Osteoblast (primary cell): ENCODE measurements at regions not wholly inside any gene's neighbourhood (a gene's known extent, or its start where the extent isn't known, plus 50 kb on each side); places are given as distances from the start of the nearest gene placed in this dataset.

Source experiments
- DNase-seq: peaks from one replicate; pipeline ENCODE4 v3.0.0; 2011; ENCODE audit warnings: low spot score, mixed read lengths; ENCODE audit not compliant: insufficient read length; ENCODE audit errors: missing footprints
- H2AFZ ChIP-seq: 2 replicates; pipeline ENCODE4 v1.6.0; 2011; ENCODE audit warnings: mild to moderate bottlenecking, low read length
- H3K27ac ChIP-seq: 2 replicates; pipeline ENCODE4 v1.5.1; 2011; ENCODE audit warnings: mild to moderate bottlenecking, low read depth, low read length, moderate library complexity
- H3K27me3 ChIP-seq: 2 replicates; pipeline ENCODE4 v1.6.0; 2012; ENCODE audit warnings: mild to moderate bottlenecking, control low read depth, inconsistent platforms, low read length, moderate library complexity; ENCODE audit not compliant: insufficient read depth
- H3K36me3 ChIP-seq: 2 replicates; pipeline ENCODE4 v1.5.1; 2011; ENCODE audit warnings: mild to moderate bottlenecking, low read length, control low read depth, moderate library complexity; ENCODE audit not compliant: insufficient read depth
- H3K4me1 ChIP-seq: 2 replicates; pipeline ENCODE4 v1.5.1; 2011; ENCODE audit warnings: mild to moderate bottlenecking, low read length, control low read depth, moderate library complexity; ENCODE audit not compliant: insufficient read depth
- H3K4me2 ChIP-seq: 2 replicates; pipeline ENCODE4 v1.6.0; 2011; ENCODE audit warnings: mild to moderate bottlenecking, low read length; ENCODE audit not compliant: insufficient read depth
- H3K4me3 ChIP-seq: fragments of 200-600 bp; sonication (generic); 3 replicates; pipeline ENCODE4 v1.5.1; 2012; ENCODE audit warnings: mild to moderate bottlenecking, low read length, inconsistent platforms; ENCODE audit not compliant: insufficient read depth
- H3K79me2 ChIP-seq: 2 replicates; pipeline ENCODE4 v1.6.0; 2012; ENCODE audit warnings: mild to moderate bottlenecking, low read length, control low read depth, inconsistent platforms; ENCODE audit not compliant: insufficient read depth
- H3K9me3 ChIP-seq: 2 replicates; pipeline ENCODE4 v1.5.1; 2011; ENCODE audit warnings: low read depth, low read length, control low read depth
- H4K20me1 ChIP-seq: 2 replicates; pipeline ENCODE4 v1.6.0; 2012; ENCODE audit warnings: mild to moderate bottlenecking, low read length, control low read depth; ENCODE audit not compliant: insufficient read depth
- TF ChIP-seq, protein P1 (sequence below): IDR thresholded peaks from 2 replicates; pipeline ENCODE4 v1.5.1; 2011; ENCODE audit warnings: mild to moderate bottlenecking, low read depth, low read length, moderate library complexity; ENCODE audit errors: extremely low read depth

DNA sequence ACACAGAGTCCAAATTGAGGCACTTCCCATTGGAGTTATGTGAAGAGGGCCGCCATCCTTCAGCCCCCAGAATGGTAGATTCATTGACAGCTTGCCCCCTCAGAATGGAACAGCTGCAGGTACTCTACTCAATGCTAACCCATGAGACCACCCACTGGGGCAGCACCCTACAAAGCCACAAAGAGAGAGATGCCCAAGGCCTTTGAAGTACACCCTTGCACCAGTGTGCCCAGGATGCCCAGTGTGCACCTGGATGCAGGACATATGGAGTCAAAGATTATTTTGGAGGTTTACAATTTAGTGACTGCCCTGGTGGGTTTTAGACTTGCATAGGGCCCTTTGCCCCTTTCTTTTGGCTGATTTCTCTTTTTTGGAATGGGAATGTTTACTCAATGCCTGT is 933.9 kb downstream of the SLC16A7 start:
- Histone ChIP-seq H3K4me2 (no peak overlapping the region), H3K27ac (no peak overlapping the region), H2AFZ (no peak overlapping the region), H3K79me2 (no peaks in the 10 kb centered on the region), H3K9me3 (no peaks in the 10 kb centered on the region), H3K27me3 (no peaks in the 10 kb centered on the region), H3K4me1 (no peaks in the 10 kb centered on the region), H3K4me3 (no peak overlapping the region), H3K36me3 (no peaks in the 10 kb centered on the region), H4K20me1 (no peaks in the 10 kb centered on the region)
- no peak for DNase-seq
- TF ChIP-seq, protein P1, sequence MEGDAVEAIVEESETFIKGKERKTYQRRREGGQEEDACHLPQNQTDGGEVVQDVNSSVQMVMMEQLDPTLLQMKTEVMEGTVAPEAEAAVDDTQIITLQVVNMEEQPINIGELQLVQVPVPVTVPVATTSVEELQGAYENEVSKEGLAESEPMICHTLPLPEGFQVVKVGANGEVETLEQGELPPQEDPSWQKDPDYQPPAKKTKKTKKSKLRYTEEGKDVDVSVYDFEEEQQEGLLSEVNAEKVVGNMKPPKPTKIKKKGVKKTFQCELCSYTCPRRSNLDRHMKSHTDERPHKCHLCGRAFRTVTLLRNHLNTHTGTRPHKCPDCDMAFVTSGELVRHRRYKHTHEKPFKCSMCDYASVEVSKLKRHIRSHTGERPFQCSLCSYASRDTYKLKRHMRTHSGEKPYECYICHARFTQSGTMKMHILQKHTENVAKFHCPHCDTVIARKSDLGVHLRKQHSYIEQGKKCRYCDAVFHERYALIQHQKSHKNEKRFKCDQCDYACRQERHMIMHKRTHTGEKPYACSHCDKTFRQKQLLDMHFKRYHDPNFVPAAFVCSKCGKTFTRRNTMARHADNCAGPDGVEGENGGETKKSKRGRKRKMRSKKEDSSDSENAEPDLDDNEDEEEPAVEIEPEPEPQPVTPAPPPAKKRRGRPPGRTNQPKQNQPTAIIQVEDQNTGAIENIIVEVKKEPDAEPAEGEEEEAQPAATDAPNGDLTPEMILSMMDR: no peak

GRCh38 chr12:60535363-60535762 is 939.5 kb downstream of the SLC16A7 start:
- no peaks in the 10 kb centered on the region for H3K9me3 ChIP-seq
- H3K4me2 ChIP-seq: no peak overlapping the region
- H2AFZ ChIP-seq: no peak overlapping the region
- H3K4me1 ChIP-seq: no peaks in the 10 kb centered on the region
- no peak overlapping the region for H3K4me3 ChIP-seq
- H3K36me3 ChIP-seq: no peaks in the 10 kb centered on the region
- DNase-seq: no peak
- H3K27ac ChIP-seq: no peak overlapping the region
- H3K79me2 ChIP-seq: no peaks in the 10 kb centered on the region
- TF ChIP-seq, protein P1: no peak
- no peaks in the 10 kb centered on the region for H3K27me3 ChIP-seq
- H4K20me1 ChIP-seq: no peaks in the 10 kb centered on the region

DNA sequence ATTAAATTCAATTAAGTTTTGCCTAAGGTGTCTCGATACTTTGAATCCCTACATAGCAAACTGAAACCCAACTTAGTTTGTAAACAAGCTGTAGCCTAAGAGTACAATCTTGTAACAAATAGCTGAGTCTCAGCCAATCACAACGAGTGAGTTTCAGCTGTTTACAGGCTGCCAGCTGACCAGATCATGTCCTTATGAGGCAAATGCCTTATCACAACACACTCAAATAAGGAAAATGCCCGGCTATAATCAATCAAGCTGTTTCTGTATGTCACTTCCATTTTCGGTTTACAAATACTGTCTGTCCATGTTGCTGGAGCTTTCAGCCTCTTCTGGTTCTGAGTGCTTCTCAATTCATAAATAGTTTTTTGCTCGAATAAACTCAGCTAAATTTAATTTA is 943.8 kb downstream of the SLC16A7 start:
- H3K36me3 ChIP-seq: no peaks in the 10 kb centered on the region
- TF ChIP-seq, protein P1: no peak
- H2AFZ ChIP-seq: no peak overlapping the region
- no peaks in the 10 kb centered on the region for H3K4me1 ChIP-seq
- no peaks in the 10 kb centered on the region for H4K20me1 ChIP-seq
- H3K79me2 ChIP-seq: no peaks in the 10 kb centered on the region
- H3K27me3 ChIP-seq: no peaks in the 10 kb centered on the region
- H3K9me3 ChIP-seq: no peaks in the 10 kb centered on the region
- H3K27ac ChIP-seq: no peak overlapping the region
- no peak overlapping the region for H3K4me2 ChIP-seq
- no peak for DNase-seq
- no peak overlapping the region for H3K4me3 ChIP-seq

DNA sequence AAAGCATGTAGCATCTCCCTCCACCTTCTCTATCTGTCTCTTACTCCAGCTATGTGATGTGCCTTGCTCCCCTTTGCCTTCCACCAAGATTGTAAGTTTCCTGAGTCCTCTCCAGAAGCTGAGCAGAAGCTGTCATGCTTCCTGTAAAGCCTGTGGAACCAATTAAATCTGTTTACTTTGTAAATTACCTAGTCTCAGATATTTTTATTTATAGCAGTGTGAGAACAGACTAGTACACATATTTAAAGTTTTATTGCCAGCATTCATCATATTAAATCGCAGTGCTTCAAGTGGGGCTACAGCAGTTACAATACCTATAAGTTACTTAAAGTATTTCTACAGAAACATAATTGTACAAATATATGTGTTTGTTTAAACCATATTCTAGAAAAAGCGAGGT is 973.1 kb downstream of the SLC16A7 start:
- no peak for DNase-seq
- no peaks in the 10 kb centered on the region for H3K4me1 ChIP-seq
- H4K20me1 ChIP-seq: no peaks in the 10 kb centered on the region
- H3K9me3 ChIP-seq: peaks cover 3% of the 10 kb centered on the region
- H2AFZ ChIP-seq: no peak overlapping the region
- no peak overlapping the region for H3K4me2 ChIP-seq
- H3K27ac ChIP-seq: no peak overlapping the region
- no peaks in the 10 kb centered on the region for H3K27me3 ChIP-seq
- H3K79me2 ChIP-seq: no peaks in the 10 kb centered on the region
- H3K4me3 ChIP-seq: no peak overlapping the region
- no peaks in the 10 kb centered on the region for H3K36me3 ChIP-seq
- TF ChIP-seq, protein P1: no peak
